Trophoblast cell (in vitro differentiated cells and primary cell): ENCODE measurements at regions not wholly inside any gene's neighbourhood (a gene's known extent, or its start where the extent isn't known, plus 50 kb on each side); places are given as distances from the start of the nearest gene placed in this dataset.
A peak's percentile ranks its signal among the peaks of the same experiment; 100 is the strongest.

Experiments used
- DNase-seq, 2 donors: peaks; one replicate each; pipeline ENCODE4 v3.0.0-alpha.2; 2016
- H2AFZ ChIP-seq: 2 replicates; pipeline ENCODE4 v1.6.1; 2013; ENCODE audit warnings: low read length, moderate library complexity, mild to moderate bottlenecking; ENCODE audit not compliant: insufficient read depth, poor library complexity
- H2AK5ac ChIP-seq: 2 replicates; pipeline ENCODE4 v1.6.1; 2013; ENCODE audit warnings: mild to moderate bottlenecking, low read length
- H2BK120ac ChIP-seq: 2 replicates; pipeline ENCODE4 v1.6.1; 2013; ENCODE audit warnings: low read length, mild to moderate bottlenecking, moderate library complexity; ENCODE audit not compliant: insufficient read depth, poor library complexity
- H2BK12ac ChIP-seq: 2 replicates; pipeline ENCODE4 v1.6.1; 2013; ENCODE audit warnings: mild to moderate bottlenecking, low read length, moderate library complexity
- H2BK5ac ChIP-seq: 2 replicates; pipeline ENCODE4 v1.6.1; 2013; ENCODE audit warnings: low read length, low read depth, moderate library complexity, mild to moderate bottlenecking; ENCODE audit not compliant: poor library complexity
- H3K14ac ChIP-seq: 2 replicates; pipeline ENCODE4 v1.6.1; 2013; ENCODE audit warnings: mild to moderate bottlenecking, low read length
- H3K18ac ChIP-seq: 2 replicates; pipeline ENCODE4 v1.6.1; 2013; ENCODE audit warnings: mild to moderate bottlenecking, low read length
- H3K23ac ChIP-seq: 2 replicates; pipeline ENCODE4 v1.6.1; 2013; ENCODE audit warnings: low read length
- H3K27ac ChIP-seq: 2 replicates; pipeline ENCODE4 v1.5.1; 2013; ENCODE audit warnings: low read depth, mild to moderate bottlenecking, inconsistent platforms, low read length, moderate library complexity
- H3K27me3 ChIP-seq: 2 replicates; pipeline ENCODE4 v1.6.1; 2013; ENCODE audit warnings: inconsistent platforms, mild to moderate bottlenecking, low read length, moderate library complexity; ENCODE audit not compliant: insufficient read depth
- H3K36me3 ChIP-seq, 2 experiments: 1 replicate in 1 of 2; 2 replicates in 1 of 2; pipeline ENCODE4 v1.6.1; 2013; ENCODE audit warnings: low read length in 2 of 2, mild to moderate bottlenecking in 2 of 2, moderate library complexity in 1 of 2; ENCODE audit not compliant: insufficient read depth in 2 of 2, control insufficient read depth in 1 of 2
- H3K4ac ChIP-seq: 2 replicates; pipeline ENCODE4 v1.6.1; 2013; ENCODE audit warnings: low read depth, mild to moderate bottlenecking, low read length, moderate library complexity
- H3K4me1 ChIP-seq, 2 experiments: 1 replicate in 1 of 2; 2 replicates in 1 of 2; pipeline ENCODE4 v1.6.1; 2013; ENCODE audit warnings: low read length in 2 of 2, mild to moderate bottlenecking in 2 of 2, moderate library complexity in 1 of 2; ENCODE audit not compliant: insufficient read depth in 2 of 2, control insufficient read depth in 1 of 2
- H3K4me2 ChIP-seq: 2 replicates; pipeline ENCODE4 v1.6.1; 2013; ENCODE audit warnings: inconsistent platforms, mild to moderate bottlenecking, low read length, moderate library complexity
- H3K4me3 ChIP-seq: 2 replicates; pipeline ENCODE4 v1.5.1; 2013; ENCODE audit warnings: mild to moderate bottlenecking, low read depth, low read length, inconsistent platforms
- H3K79me1 ChIP-seq: one replicate; pipeline ENCODE4 v1.6.1; 2013; ENCODE audit warnings: low read length
- H3K79me2 ChIP-seq: 2 replicates; pipeline ENCODE4 v1.6.1; 2013; ENCODE audit warnings: low read length, mild to moderate bottlenecking; ENCODE audit not compliant: control insufficient read depth, insufficient read depth, poor library complexity
- H3K9ac ChIP-seq: 2 replicates; pipeline ENCODE4 v1.6.1; 2013; ENCODE audit warnings: mild to moderate bottlenecking, low read length
- H3K9me3 ChIP-seq: 2 replicates; pipeline ENCODE4 v1.6.1; 2013; ENCODE audit warnings: low read depth, mild to moderate bottlenecking, control low read depth, inconsistent platforms, low read length; ENCODE audit not compliant: insufficient read depth
- H4K12ac ChIP-seq: 2 replicates; pipeline ENCODE4 v1.6.1; 2013; ENCODE audit warnings: low read depth, mild to moderate bottlenecking, low read length, moderate library complexity
- H4K8ac ChIP-seq: 2 replicates; pipeline ENCODE4 v1.6.1; 2013; ENCODE audit warnings: low read depth, mild to moderate bottlenecking, low read length, moderate library complexity
- H4K91ac ChIP-seq: one replicate; pipeline ENCODE4 v1.6.1; 2013; ENCODE audit warnings: low read depth, mild to moderate bottlenecking, low read length, moderate library complexity
- WGBS: extraction: QIAGEN DNeasy Blood & Tissue Kit; methylation state at CpG from one replicate; pipeline ENCODE4 v1.1.7; 2013; ENCODE audit warnings: missing lambda C conversion rate; ENCODE audit not compliant: insufficient read length, insufficient coverage; ENCODE audit errors: extremely low coverage; 5-methylcytosine and 5-hydroxymethylcytosine counted together

- Histone ChIP-seq H3K14ac (no peak overlapping the region), H3K4me2 (no peak overlapping the region), H2BK12ac (no peak overlapping the region), H2AK5ac (no peak overlapping the region), H3K9me3 (no peaks in the 10 kb centered on the region), H4K12ac (no peak overlapping the region), H2AFZ (no peak overlapping the region), H2BK5ac (no peak overlapping the region), H3K79me2 (no peaks in the 10 kb centered on the region), H3K4me3 (no peak overlapping the region), H2BK120ac (no peak overlapping the region), H4K91ac (no peak overlapping the region), H3K23ac (no peak overlapping the region), H3K4ac (no peak overlapping the region), H3K18ac (no peak overlapping the region), H4K8ac (no peak overlapping the region), H3K79me1 (no peaks in the 10 kb centered on the region), H3K4me1 (peaks cover 0 to 3% of the 10 kb centered on the region in 2 experiments), H3K27me3 (no peaks in the 10 kb centered on the region), H3K27ac (no peak overlapping the region), H3K9ac (no peak overlapping the region), H3K36me3 (no peaks in the 10 kb centered on the region)
- WGBS = no CpG with 5 or more reads among the region's 4 CpGs
- DNase-seq = peak in 1 of 2 donors; percentile 25
Observed at GRCh38 chr2:67879586-67880290, 183.1 kb downstream of the C1D start.

GRCh38 chr2:67880291-67880761 is 182.5 kb downstream of the C1D start:
- WGBS = no CpG with 5 or more reads among the region's 10 CpGs
- Histone ChIP-seq H4K8ac (no peak overlapping the region), H3K79me1 (no peaks in the 10 kb centered on the region), H3K4ac (no peak overlapping the region), H3K4me1 (peaks cover 0 to 3% of the 10 kb centered on the region in 2 experiments), H2AFZ (no peak overlapping the region), H3K23ac (no peak overlapping the region), H3K9ac (no peak overlapping the region), H2AK5ac (no peak overlapping the region), H3K18ac (no peak overlapping the region), H4K91ac (no peak overlapping the region), H3K36me3 (no peaks in the 10 kb centered on the region), H4K12ac (no peak overlapping the region), H3K27ac (no peak overlapping the region), H3K4me3 (no peak overlapping the region), H2BK120ac (no peak overlapping the region), H3K14ac (no peak overlapping the region), H2BK12ac (no peak overlapping the region), H3K79me2 (no peaks in the 10 kb centered on the region), H3K9me3 (no peaks in the 10 kb centered on the region), H3K27me3 (no peaks in the 10 kb centered on the region), H3K4me2 (no peak overlapping the region), H2BK5ac (no peak overlapping the region)
- peak; percentile 43 to 57 for DNase-seq

DNA sequence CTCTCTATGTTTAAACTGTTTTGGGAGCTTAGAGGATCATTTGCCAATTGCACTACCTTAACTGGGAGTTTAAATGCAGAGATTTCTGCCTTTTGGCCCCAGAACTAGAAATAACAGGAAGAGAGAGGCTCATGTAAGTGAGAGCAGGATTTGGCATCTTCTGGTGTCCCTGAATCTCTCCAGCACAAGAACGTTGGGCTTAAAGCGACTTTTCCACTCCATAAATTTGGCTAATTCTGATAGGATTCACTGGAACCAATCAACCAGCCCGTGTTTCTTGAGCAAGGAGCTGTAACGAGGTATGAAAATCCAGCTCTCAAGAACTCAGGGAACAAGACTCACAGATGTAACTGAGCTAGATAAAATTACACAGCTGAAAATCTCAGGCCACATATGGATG is 181.0 kb downstream of the C1D start:
- Histone ChIP-seq H2AK5ac (no peak overlapping the region), H3K4me2 (no peak overlapping the region), H3K23ac (no peak overlapping the region), H3K36me3 (no peaks in the 10 kb centered on the region), H2BK12ac (no peak overlapping the region), H3K9ac (no peak overlapping the region), H3K9me3 (no peaks in the 10 kb centered on the region), H4K91ac (no peak overlapping the region), H3K79me2 (no peaks in the 10 kb centered on the region), H3K27ac (no peak overlapping the region), H2BK120ac (no peak overlapping the region), H4K12ac (no peak overlapping the region), H2BK5ac (no peak overlapping the region), H4K8ac (no peak overlapping the region), H3K4me3 (no peak overlapping the region), H3K18ac (no peak overlapping the region), H2AFZ (no peak overlapping the region), H3K14ac (no peak overlapping the region), H3K27me3 (no peaks in the 10 kb centered on the region), H3K4ac (no peak overlapping the region), H3K79me1 (no peaks in the 10 kb centered on the region), H3K4me1 (peaks cover 0 to 3% of the 10 kb centered on the region in 2 experiments)
- no CpG with 5 or more reads among the region's 4 CpGs for WGBS
- no peak for DNase-seq

DNA sequence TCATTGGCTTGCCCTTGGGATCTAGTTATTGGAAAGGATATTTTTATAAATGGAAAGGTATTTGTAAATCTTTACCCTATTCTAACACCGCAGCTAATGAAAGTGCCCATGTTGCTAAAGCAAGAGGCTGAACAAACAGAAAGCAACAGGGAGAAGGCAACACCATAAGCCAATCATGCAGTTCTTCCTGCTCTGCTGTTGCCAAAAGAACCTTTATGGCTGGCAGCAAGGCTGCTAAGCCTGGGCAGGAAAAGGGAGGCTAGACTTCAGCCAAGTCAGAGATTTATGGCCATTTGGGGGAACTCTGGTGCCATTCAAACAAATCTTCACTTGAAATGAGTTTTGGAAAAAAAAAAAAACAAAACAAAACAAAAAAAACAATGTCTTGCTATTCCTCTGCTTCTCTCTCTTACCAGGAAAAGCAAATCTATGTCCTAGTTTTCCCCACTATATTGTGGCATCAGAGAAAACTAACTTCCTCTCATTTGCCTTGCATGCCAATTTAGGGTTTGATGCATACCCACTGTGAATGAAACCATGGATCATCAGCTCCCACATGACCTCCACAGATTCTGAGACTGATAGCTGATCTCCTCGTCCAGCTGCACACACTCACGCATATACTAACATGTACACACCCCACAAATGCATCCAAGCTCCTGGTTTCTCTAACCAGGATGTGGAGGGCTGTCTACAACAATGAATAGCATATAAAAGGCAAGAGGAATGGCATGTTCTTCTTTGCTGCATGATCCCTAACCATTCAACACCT is 179.3 kb downstream of the C1D start:
- Histone ChIP-seq H3K4me1 (peaks cover 0 to 3% of the 10 kb centered on the region in 2 experiments), H3K79me2 (no peaks in the 10 kb centered on the region), H2AFZ (no peak overlapping the region), H2AK5ac (no peak overlapping the region), H3K4me3 (no peak overlapping the region), H3K9ac (no peak overlapping the region), H3K79me1 (no peaks in the 10 kb centered on the region), H3K27ac (no peak overlapping the region), H3K23ac (no peak overlapping the region), H3K36me3 (no peaks in the 10 kb centered on the region), H4K12ac (no peak overlapping the region), H3K9me3 (no peaks in the 10 kb centered on the region), H2BK5ac (no peak overlapping the region), H3K27me3 (no peaks in the 10 kb centered on the region), H2BK12ac (no peak overlapping the region), H2BK120ac (no peak overlapping the region), H3K4me2 (no peak overlapping the region), H3K14ac (no peak overlapping the region), H3K18ac (no peak overlapping the region), H3K4ac (no peak overlapping the region), H4K8ac (no peak overlapping the region), H4K91ac (no peak overlapping the region)
- no peak for DNase-seq
- WGBS = no CpG with 5 or more reads among the region's 3 CpGs
